CD4-positive, alpha-beta T cell (primary cell): ENCODE measurements at regions not wholly inside any gene's neighbourhood (a gene's known extent, or its start where the extent isn't known, plus 50 kb on each side); places are given as distances from the start of the nearest gene placed in this dataset.

ENCODE experiments used
- ATAC-seq: fragments of 200-7000 bp; cut with Tn5 transposase; one replicate; pipeline ENCODE4 v1.10.0; 2022; ENCODE audit warnings: mild to moderate bottlenecking; ENCODE audit not compliant: poor library complexity
- CTCF ChIA-PET: fragments of 350-600 bp; sonication (Branson Sonifier 250); formaldehyde crosslinking; loops from one replicate; lab custom pipeline; 2021; ENCODE audit warnings: antibody characterized with exemption, inconsistent platforms; lab: Charles Lee
- POLR2A ChIA-PET: fragments of 350-600 bp; sonication (Branson Sonifier 250); formaldehyde crosslinking; loops from one replicate; lab custom pipeline; 2021; ENCODE audit warnings: antibody characterized with exemption, inconsistent platforms; lab: Charles Lee
- DNase-seq, 14 experiments: peaks; one replicate each; pipeline ENCODE4 v3.0.0-alpha.2; 2013 to 2020; ENCODE audit warnings: mixed read lengths in 2 of 14
- H3K27ac ChIP-seq, 2 donors: one replicate each; pipeline versions ENCODE4 v1.5.1 to v1.7.0; 2013; ENCODE audit warnings: low read length in 2 of 2, low read depth in 1 of 2, mild to moderate bottlenecking in 1 of 2
- H3K27me3 ChIP-seq, 2 experiments: 1 replicate in 1 of 2; 2 replicates in 1 of 2; pipeline versions ENCODE4 v1.6.1 to v1.7.0; 2013; ENCODE audit warnings: low read length in 2 of 2, control low read depth in 1 of 2, mild to moderate bottlenecking in 1 of 2, moderate library complexity in 1 of 2; ENCODE audit not compliant: insufficient read depth in 2 of 2, control insufficient read depth in 1 of 2
- H3K36me3 ChIP-seq: one replicate; pipeline ENCODE4 v1.6.1; 2013; ENCODE audit warnings: low read length, control low read depth; ENCODE audit not compliant: insufficient read depth
- H3K4me1 ChIP-seq: one replicate; pipeline ENCODE4 v1.6.1; 2013; ENCODE audit warnings: low read length, control low read depth; ENCODE audit not compliant: insufficient read depth
- H3K4me3 ChIP-seq: one replicate; pipeline ENCODE4 v1.5.1; 2013; ENCODE audit warnings: mild to moderate bottlenecking, low read length, moderate library complexity
- H3K9me3 ChIP-seq, 2 experiments: 1 replicate in 1 of 2; 2 replicates in 1 of 2; pipeline versions ENCODE4 v1.6.1 to v1.7.0; 2013; ENCODE audit warnings: low read length in 2 of 2, mild to moderate bottlenecking in 2 of 2, control low read depth in 1 of 2, moderate library complexity in 1 of 2; ENCODE audit not compliant: control insufficient read depth in 1 of 2, insufficient read depth in 1 of 2
- H3K27ac Mint-ChIP-seq: one replicate; pipeline ENCODE4 v1.8.0; 2020; ENCODE audit warnings: mixed read lengths
- H3K27me3 Mint-ChIP-seq: one replicate; pipeline ENCODE4 v1.8.0; 2021; ENCODE audit warnings: mixed read lengths
- H3K36me3 Mint-ChIP-seq: one replicate; pipeline ENCODE4 v1.8.0; 2021; ENCODE audit warnings: low read depth, mixed read lengths
- H3K4me1 Mint-ChIP-seq: one replicate; pipeline ENCODE4 v1.8.0; 2021; ENCODE audit warnings: low read depth, mixed read lengths
- H3K4me3 Mint-ChIP-seq: one replicate; pipeline ENCODE4 v1.8.0; 2020; ENCODE audit warnings: mild to moderate bottlenecking, mixed read lengths
- H3K9me3 Mint-ChIP-seq: one replicate; pipeline ENCODE4 v1.8.0; 2020; ENCODE audit warnings: mixed read lengths
- intact Hi-C, 2 experiments: fragments of 100-400 bp; cut with DNase I in 1 of 2; cut with micrococcal nuclease in 1 of 2; formaldehyde crosslinking; loops; one replicate each; pipeline versions ENCODE4 v1.15.1 to v1.9.0; 2023 to 2025; cut with DNase I, micrococcal nuclease
- TF ChIP-seq, protein P1 (sequence below): fragments of 200-600 bp; IDR thresholded peaks from one replicate; pipeline ENCODE4 v1.8.0; 2022; ENCODE audit warnings: antibody characterized with exemption, mild to moderate bottlenecking

DNA sequence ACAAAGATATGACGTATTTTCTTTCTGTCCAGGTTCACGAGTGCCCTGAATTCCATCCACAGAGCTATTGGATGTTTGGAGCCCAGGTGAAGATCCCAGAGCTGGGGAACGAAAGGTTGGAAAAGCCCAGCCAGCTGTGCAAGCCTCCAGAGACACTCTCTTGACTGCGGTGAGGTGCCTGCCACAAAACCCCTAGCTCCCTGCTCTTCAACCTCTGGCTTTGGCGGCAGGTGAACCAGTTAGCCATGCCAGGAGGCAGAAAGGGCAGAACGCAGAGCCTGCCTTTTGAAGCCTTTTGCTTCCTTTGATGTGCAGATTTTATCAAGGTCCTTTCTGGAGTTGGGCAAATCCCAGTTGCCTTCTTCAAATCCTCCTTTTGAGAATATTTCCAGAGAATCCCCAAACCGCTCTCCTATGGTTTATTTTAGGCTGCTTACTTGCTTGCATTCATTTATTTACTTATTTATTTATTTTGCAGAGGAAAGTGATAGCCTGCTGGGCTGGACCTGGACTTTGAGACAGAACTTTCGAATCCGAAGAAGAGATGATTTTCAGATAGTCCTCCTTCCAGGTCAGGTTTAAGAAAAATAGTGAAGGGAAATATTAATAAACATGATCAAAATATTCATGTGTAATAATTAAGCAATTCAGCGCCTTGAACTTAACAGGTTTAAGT, 411.2 kb upstream of the TBX3 start:
- Mint-ChIP-seq H3K4me1 (no peaks in the 10 kb centered on the region), H3K9me3 (peaks cover 24% of the 10 kb centered on the region), H3K27ac (no peak overlapping the region), H3K27me3 (no peaks in the 10 kb centered on the region), H3K4me3 (no peak overlapping the region), H3K36me3 (no peaks in the 10 kb centered on the region)
- Histone ChIP-seq H3K36me3 (no peaks in the 10 kb centered on the region), H3K4me1 (no peaks in the 10 kb centered on the region), H3K27me3 (no peaks in the 10 kb centered on the region), H3K27ac (no peak overlapping the region), H3K9me3 (peaks cover 0 to 4% of the 10 kb centered on the region in 2 experiments), H3K4me3 (no peak overlapping the region)
- TF ChIP-seq, protein P1, sequence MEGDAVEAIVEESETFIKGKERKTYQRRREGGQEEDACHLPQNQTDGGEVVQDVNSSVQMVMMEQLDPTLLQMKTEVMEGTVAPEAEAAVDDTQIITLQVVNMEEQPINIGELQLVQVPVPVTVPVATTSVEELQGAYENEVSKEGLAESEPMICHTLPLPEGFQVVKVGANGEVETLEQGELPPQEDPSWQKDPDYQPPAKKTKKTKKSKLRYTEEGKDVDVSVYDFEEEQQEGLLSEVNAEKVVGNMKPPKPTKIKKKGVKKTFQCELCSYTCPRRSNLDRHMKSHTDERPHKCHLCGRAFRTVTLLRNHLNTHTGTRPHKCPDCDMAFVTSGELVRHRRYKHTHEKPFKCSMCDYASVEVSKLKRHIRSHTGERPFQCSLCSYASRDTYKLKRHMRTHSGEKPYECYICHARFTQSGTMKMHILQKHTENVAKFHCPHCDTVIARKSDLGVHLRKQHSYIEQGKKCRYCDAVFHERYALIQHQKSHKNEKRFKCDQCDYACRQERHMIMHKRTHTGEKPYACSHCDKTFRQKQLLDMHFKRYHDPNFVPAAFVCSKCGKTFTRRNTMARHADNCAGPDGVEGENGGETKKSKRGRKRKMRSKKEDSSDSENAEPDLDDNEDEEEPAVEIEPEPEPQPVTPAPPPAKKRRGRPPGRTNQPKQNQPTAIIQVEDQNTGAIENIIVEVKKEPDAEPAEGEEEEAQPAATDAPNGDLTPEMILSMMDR, result no peak
- DNase-seq, result no peak
- ChIA-PET POLR2A (no interaction called here), CTCF (no interaction called here)
- intact Hi-C loops, result no loop called here
- no peak for ATAC-seq

DNA sequence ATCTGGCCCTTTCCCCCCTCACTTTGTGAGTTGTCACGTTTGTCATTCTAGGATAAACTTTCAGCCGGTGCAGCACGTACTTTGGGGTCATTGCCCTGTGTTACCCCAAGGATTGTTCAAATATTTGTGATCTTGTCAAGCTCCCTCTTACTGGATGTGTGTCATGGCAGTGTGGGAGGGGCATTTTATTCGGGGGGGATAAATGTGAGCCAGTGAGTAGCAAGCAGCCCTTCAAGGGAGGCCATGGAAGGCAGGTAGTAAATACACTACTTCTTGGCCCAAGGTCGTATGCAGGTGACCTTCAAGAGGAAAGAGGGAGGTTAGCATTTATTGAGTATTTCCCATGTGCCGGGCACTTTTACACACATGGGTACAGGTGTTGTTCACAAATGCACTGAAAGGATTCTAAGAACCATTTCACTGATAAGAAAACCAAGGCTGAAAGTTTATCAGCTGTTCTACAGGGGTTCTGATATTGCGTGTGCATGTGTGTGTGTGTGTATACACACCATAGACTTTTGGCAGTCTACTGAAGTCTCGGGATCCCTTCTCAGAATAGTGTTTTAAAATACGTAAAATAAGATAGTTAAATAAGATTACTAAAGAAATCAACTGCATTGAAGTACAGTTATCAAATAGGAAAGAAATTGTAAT, 410.3 kb upstream of the TBX3 start:
- ChIA-PET CTCF (no interaction called here), POLR2A (no interaction called here)
- H3K9me3 ChIP-seq, result peaks cover 0 to 7% of the 10 kb centered on the region in 2 experiments
- Mint-ChIP-seq H3K4me1 (no peaks in the 10 kb centered on the region), H3K27me3 (no peaks in the 10 kb centered on the region), H3K36me3 (no peaks in the 10 kb centered on the region), H3K27ac (no peak overlapping the region), H3K4me3 (no peak overlapping the region), H3K9me3 (peaks cover 18% of the 10 kb centered on the region)
- H3K4me3 ChIP-seq, result no peak overlapping the region
- ATAC-seq, result no peak
- H3K27me3 ChIP-seq, result no peaks in the 10 kb centered on the region
- intact Hi-C loops, result no loop called here
- H3K4me1 ChIP-seq, result no peaks in the 10 kb centered on the region
- H3K27ac ChIP-seq, result no peak overlapping the region
- no peak for DNase-seq
- H3K36me3 ChIP-seq, result no peaks in the 10 kb centered on the region
- TF ChIP-seq, protein P1, result no peak

DNA sequence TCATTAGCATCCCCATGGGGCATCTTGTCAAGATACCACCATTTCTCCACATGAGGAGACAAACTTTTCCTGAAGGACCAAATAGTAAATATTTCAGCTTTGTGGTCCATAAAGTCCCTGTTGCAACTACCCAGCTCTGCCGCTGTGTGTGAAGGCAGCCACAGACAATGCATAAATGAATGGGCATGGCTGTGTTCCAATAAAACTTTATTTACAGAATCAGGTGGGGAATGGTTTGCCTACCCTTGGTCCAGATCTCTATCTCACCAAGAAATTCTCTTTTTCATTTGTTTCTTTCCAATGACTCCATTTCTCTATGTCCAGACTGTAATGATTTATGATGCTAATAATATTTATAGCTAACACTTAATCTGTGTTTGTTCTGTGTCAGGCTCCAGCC, 409.3 kb upstream of the TBX3 start:
- Mint-ChIP-seq H3K4me1 (no peaks in the 10 kb centered on the region), H3K4me3 (no peak overlapping the region), H3K27me3 (no peaks in the 10 kb centered on the region), H3K27ac (no peak overlapping the region), H3K9me3 (peaks cover 20% of the 10 kb centered on the region), H3K36me3 (no peaks in the 10 kb centered on the region)
- POLR2A ChIA-PET, result no interaction called here
- Histone ChIP-seq H3K27ac (no peak overlapping the region), H3K27me3 (no peaks in the 10 kb centered on the region), H3K9me3 (peaks cover 0 to 9% of the 10 kb centered on the region in 2 experiments), H3K4me1 (no peaks in the 10 kb centered on the region), H3K36me3 (no peaks in the 10 kb centered on the region), H3K4me3 (no peak overlapping the region)
- TF ChIP-seq, protein P1, result no peak
- CTCF ChIA-PET, result no interaction called here
- DNase-seq, result no peak
- ATAC-seq, result no peak
- intact Hi-C loops, result no loop called here
